ENCODE measurements at regions not wholly inside any gene's neighbourhood (a gene's known extent, or its start where the extent isn't known, plus 50 kb on each side); places are given as distances from the start of the nearest gene placed in this dataset.

DNA sequence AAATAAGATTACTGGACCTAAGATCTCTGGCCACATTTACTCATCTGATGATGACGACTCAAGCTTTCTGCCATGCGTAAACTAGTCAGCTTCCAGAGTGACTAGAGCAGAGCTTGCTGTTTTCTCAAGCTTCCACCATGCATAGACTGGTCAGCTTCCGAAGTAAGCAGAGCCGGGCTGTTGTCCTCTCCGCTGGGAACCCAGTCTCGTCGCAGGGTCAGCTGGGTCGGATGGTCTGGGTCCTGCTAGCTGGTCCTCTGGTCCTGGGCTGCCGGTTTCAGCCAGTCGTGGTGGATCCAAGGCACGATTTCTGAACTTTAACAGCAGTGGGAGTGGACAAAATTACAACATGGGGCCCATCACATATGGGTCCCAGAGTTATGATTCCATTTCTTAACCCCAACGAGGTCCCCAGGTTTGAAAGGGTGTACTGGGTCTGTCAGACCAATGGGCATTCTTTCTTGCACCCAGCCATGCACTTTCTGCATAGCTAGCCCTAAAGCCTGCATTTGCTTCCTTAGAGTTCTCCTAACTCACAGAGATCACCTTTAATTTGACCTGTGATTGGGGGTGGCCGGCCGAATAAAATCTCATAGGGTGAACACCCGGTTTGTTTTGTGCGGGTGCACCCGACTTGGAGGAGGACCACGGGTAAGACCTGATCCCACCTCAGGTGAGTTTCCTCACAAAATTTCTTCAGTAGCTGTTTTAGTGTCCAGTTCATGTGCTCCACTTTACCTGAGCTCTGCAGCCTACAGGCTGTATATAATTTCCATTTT is 1312.8 kb downstream of the TMEM121 start:
- no peak overlapping the region for H2AFZ ChIP-seq (ENCODE audit: low read length)
- peaks cover 30% of the 10 kb centered on the region for H3K4me1 ChIP-seq (ENCODE audit: insufficient read depth, low read length)
- ChIA-PET POLR2A (no interaction called here), CTCF (ENCODE audit: low intra/inter-chr PET ratio, low total read pairs) (interaction anchor here (2.3 kb wide), 1 partner anchor 8 kb away, joined by 16 read pairs; no protein-coding TSS in a partner anchor)
- no peak overlapping the region for H3K4me2 ChIP-seq (ENCODE audit: low read depth, low read length)
- H3K9ac ChIP-seq (ENCODE audit: insufficient read depth, low read depth, low read length): no peak overlapping the region
- ATAC-seq (no peak), FAIRE-seq (no peak), DNase-seq (ENCODE audit: low spot score) (no peak)
- intact Hi-C loops (cut with micrococcal nuclease; ENCODE audit: unreplicated experiment): no loop called here
- H3K36me3 ChIP-seq (replicated peaks in 1 of 2; ENCODE audit: control insufficient read depth in 1 of 2, insufficient read depth in 2 of 2, low read length in 2 of 2): no peaks in the 10 kb centered on the region
- BruUV-seq (replicated peaks): no TSS peak
- 67% methylated on average over 12 of the region's 18 CpGs for WGBS (ENCODE audit: low lambda C conversion rate)
- in situ Hi-C loops (cut with HindIII; ENCODE audit: extremely low pct_ligation_motif_present, low pct_unique_long_range_greater_than_20kb): no loop called here
- no peak overlapping the region for H3K4me3 ChIP-seq (replicated peaks in 1 of 3; ENCODE audit: insufficient read depth in 1 of 3, low read depth in 2 of 3, low read length in 3 of 3)
- no peak overlapping the region for H3K27ac ChIP-seq (ENCODE audit: extremely low read length, insufficient read depth, low read length)
- H3K79me2 ChIP-seq (ENCODE audit: insufficient read depth, low read length): no peaks in the 10 kb centered on the region
- TF ChIP-seq, protein P1, sequence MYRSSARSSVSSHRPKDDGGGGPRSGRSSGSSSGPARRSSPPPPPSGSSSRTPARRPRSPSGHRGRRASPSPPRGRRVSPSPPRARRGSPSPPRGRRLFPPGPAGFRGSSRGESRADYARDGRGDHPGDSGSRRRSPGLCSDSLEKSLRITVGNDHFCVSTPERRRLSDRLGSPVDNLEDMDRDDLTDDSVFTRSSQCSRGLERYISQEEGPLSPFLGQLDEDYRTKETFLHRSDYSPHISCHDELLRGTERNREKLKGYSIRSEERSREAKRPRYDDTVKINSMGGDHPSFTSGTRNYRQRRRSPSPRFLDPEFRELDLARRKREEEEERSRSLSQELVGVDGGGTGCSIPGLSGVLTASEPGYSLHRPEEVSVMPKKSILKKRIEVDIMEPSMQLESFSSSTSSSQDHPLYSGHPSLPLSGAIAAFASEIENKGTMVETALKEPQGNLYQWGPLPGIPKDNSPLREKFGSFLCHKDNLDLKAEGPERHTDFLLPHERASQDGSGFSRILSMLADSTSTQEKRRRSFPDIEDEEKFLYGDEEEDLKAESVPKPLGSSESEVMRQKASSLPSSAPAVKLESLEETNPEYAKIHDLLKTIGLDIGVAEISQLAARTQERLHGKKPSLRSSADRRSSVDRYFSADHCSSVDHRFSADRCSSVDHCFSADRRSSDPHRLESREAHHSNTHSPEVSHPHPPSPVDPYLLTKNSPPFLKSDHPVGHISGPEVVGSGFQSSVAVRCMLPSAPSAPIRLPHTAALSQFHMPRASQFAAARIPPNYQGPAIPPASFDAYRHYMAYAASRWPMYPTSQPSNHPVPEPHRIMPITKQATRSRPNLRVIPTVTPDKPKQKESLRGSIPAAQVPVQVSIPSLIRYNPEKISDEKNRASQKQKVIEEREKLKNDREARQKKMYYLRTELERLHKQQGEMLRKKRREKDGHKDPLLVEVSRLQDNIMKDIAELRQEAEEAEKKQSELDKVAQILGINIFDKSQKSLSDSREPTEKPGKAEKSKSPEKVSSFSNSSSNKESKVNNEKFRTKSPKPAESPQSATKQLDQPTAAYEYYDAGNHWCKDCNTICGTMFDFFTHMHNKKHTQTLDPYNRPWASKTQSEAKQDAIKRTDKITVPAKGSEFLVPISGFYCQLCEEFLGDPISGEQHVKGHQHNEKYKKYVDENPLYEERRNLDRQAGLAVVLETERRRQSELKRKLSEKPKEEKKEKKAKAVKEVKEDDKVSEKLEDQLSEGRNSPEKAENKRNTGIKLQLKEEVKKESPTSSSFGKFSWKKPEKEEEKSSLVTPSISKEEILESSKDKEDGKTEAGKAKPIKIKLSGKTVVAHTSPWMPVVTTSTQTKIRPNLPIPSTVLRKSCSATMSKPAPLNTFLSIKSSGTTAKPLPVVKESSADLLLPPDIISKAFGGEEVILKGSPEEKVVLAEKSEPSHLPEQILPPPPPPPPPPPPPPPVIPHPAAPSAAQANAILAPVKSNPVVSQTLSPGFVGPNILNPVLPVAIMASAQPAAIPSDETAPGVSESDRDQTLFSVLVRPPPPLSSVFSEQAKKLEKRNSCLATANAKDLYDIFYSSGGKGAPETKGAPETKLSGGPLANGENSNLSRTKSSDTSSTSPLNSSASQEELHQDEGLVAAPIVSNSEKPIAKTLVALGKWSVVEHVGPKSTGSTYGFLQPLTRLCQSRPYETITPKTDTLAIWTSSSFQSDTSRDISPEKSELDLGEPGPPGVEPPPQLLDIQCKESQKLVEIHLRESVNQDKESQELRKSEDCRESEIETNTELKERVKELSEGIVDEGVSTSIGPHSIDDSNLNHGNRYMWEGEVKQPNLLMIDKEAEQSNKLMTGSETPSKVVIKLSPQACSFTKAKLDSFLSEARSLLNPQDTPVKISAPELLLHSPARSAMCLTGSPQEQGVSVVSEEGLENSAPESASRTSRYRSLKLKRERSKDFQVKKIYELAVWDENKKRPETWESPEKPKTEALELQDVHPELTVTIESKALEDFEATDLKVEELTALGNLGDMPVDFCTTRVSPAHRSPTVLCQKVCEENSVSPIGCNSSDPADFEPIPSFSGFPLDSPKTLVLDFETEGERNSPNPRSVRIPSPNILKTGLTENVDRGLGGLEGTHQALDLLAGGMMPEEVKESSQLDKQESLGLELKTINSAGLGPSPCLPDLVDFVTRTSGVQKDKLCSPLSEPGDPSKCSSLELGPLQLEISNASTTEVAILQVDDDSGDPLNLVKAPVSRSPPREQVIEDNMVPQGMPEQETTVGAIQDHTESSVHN (CRISPR knock-in tag; IDR thresholded peaks at IDR 0.05): no peak
- no peak for TF ChIP-seq GATAD2A (CRISPR knock-in tag; IDR thresholded peaks at IDR 0.05)
- H3K27me3 ChIP-seq (ENCODE audit: control insufficient read depth in 1 of 2, insufficient read depth in 2 of 2, low read length in 2 of 2): no peaks in the 10 kb centered on the region; a peak in 1 of 5 replicates
- no peaks in the 10 kb centered on the region for H4K20me1 ChIP-seq (ENCODE audit: insufficient read depth, low read length)
- no peaks in the 10 kb centered on the region for H3K9me3 ChIP-seq (ENCODE audit: low read length)

Measured in HepG2 (cell line).